GM12878 (cell line): ENCODE measurements at regions not wholly inside any gene's neighbourhood (a gene's known extent, or its start where the extent isn't known, plus 50 kb on each side); places are given as distances from the start of the nearest gene placed in this dataset.

Experiments
- ATAC-seq: fragments of 200-7000 bp; cut with Tn5 transposase; 3 replicates; pipeline ENCODE4 v1.9.1; 2020; ENCODE audit warnings: mild to moderate bottlenecking, moderate library complexity
- BruUV-seq: library from RNA; stranded (reverse); fragments of 400-500 nt; replicated peaks from 2 replicates; lab custom pipeline; 2021; lab: Mats Ljungman, UMichigan
- CTCF ChIA-PET: fragments of 300-600 bp; sonication (Branson Sonifier 250); formaldehyde crosslinking; extraction: SDS; loops from one replicate; lab custom pipeline; 2021; ENCODE audit warnings: inconsistent platforms; lab: Yijun Ruan, JAX
- POLR2A ChIA-PET: fragments of 350-600 bp; formaldehyde crosslinking; extraction: SDS; loops from one replicate; lab custom pipeline; 2021; ENCODE audit warnings: inconsistent platforms; lab: Charles Lee
- RAD21 ChIA-PET: fragments of 300-600 bp; sonication (Branson Sonifier 250); formaldehyde crosslinking; loops from one replicate; lab custom pipeline; 2023; ENCODE audit warnings: antibody characterized with exemption; ENCODE audit not compliant: unreplicated experiment; lab: Charles Lee
- SMC1A ChIA-PET: fragments of 300-600 bp; sonication (Branson Sonifier 250); formaldehyde crosslinking; loops from one replicate; lab custom pipeline; 2023; ENCODE audit not compliant: unreplicated experiment, uncharacterized antibody; lab: Charles Lee
- DNase-seq: peaks from one replicate; pipeline ENCODE4 v3.0.0-alpha.2; 2011; ENCODE audit warnings: low read depth, low spot score
- FAIRE-seq: peaks from 3 replicates; lab custom pipeline; 2011; peaks lifted over from hg19 to GRCh38; lab: Jason Lieb, UNC
- H2AFZ ChIP-seq: 2 replicates; pipeline ENCODE4 v1.6.0; 2011; ENCODE audit warnings: low read depth, low read length, control low read depth; ENCODE audit not compliant: control insufficient read depth
- H3K27ac ChIP-seq: 2 replicates; pipeline ENCODE4 v1.5.1; 2011; ENCODE audit warnings: control low read depth; ENCODE audit not compliant: control insufficient read depth, insufficient read depth
- H3K27me3 ChIP-seq, 2 experiments: replicated peaks in 1 of 2; 2 replicates each; pipeline versions ENCODE4 v1.6.0 to v1.6.1; 2011; ENCODE audit warnings: low read length in 1 of 2; ENCODE audit not compliant: control insufficient read depth in 2 of 2, insufficient read depth in 2 of 2
- H3K36me3 ChIP-seq, 2 experiments: 2 replicates each; pipeline ENCODE4 v1.5.1; 2011; ENCODE audit warnings: low read length in 1 of 2; ENCODE audit not compliant: control insufficient read depth in 2 of 2, insufficient read depth in 2 of 2
- H3K4me1 ChIP-seq: 2 replicates; pipeline ENCODE4 v1.6.1; 2011; ENCODE audit warnings: mild to moderate bottlenecking, low read length, moderate library complexity, mixed read lengths; ENCODE audit not compliant: control insufficient read depth, insufficient read depth
- H3K4me2 ChIP-seq: 2 replicates; pipeline ENCODE4 v1.6.0; 2011; ENCODE audit warnings: control low read depth; ENCODE audit not compliant: control insufficient read depth, insufficient read depth
- H3K4me3 ChIP-seq: fragments of 200-600 bp; sonication (generic); 2 replicates; pipeline ENCODE4 v1.5.1; 2016
- H3K79me2 ChIP-seq: 2 replicates; pipeline ENCODE4 v1.6.0; 2011; ENCODE audit warnings: low read length; ENCODE audit not compliant: control insufficient read depth, insufficient read depth
- H3K9ac ChIP-seq: 2 replicates; pipeline ENCODE4 v1.8.0; 2011; ENCODE audit warnings: low read length, control low read depth, mixed read lengths; ENCODE audit not compliant: control insufficient read depth, insufficient read depth
- H3K9me3 ChIP-seq: replicated peaks from 3 replicates; pipeline ENCODE4 v1.5.1; 2011; ENCODE audit warnings: mild to moderate bottlenecking, low read length; ENCODE audit not compliant: control insufficient read depth, insufficient read depth
- H4K20me1 ChIP-seq: 2 replicates; pipeline ENCODE4 v1.6.0; 2011; ENCODE audit not compliant: control insufficient read depth, insufficient read depth
- BACH1 ChIP-seq: fragments of 450-650 bp; IDR thresholded peaks from 2 replicates; pipeline ENCODE4 v1.6.1; 2017; ENCODE audit warnings: mild to moderate bottlenecking, borderline replicate concordance
- BMI1 ChIP-seq: fragments of 450-650 bp; IDR thresholded peaks from 2 replicates; pipeline ENCODE4 v1.6.1; 2016; ENCODE audit warnings: mild to moderate bottlenecking, moderate library complexity, borderline replicate concordance
- CREB1 ChIP-seq: IDR thresholded peaks from 2 replicates; pipeline ENCODE4 v1.6.1; 2012; ENCODE audit warnings: low read depth, mild to moderate bottlenecking, inconsistent platforms
- GABPA ChIP-seq: IDR thresholded peaks from 2 replicates; pipeline ENCODE4 v1.6.1; 2014; ENCODE audit warnings: antibody characterized with exemption, low read depth, mild to moderate bottlenecking, inconsistent platforms
- IRF4 ChIP-seq: IDR thresholded peaks from 2 replicates; pipeline ENCODE4 v1.6.1; 2011; ENCODE audit warnings: low read depth, low read length
- MYB ChIP-seq: fragments of 150-350 bp; IDR thresholded peaks from 2 replicates; pipeline ENCODE4 v1.6.1; 2014; ENCODE audit warnings: mild to moderate bottlenecking, low read depth, low read length, borderline replicate concordance
- NRF1 ChIP-seq: conservative IDR thresholded peaks from 2 replicates; pipeline ENCODE4 v1.6.1; 2011; ENCODE audit warnings: mild to moderate bottlenecking, low read depth, low read length, improper control_type of control experiment
- PML ChIP-seq: IDR thresholded peaks from 2 replicates; pipeline ENCODE4 v1.6.1; 2012; ENCODE audit warnings: low read length, inconsistent platforms
- POLR2A ChIP-seq: IDR thresholded peaks from 2 replicates; pipeline ENCODE4 v1.6.1; 2011; ENCODE audit warnings: low read depth, mild to moderate bottlenecking, low read length
- POLR2AphosphoS5 ChIP-seq: IDR thresholded peaks from 2 replicates; pipeline ENCODE4 v1.6.1; 2011; ENCODE audit warnings: mild to moderate bottlenecking, low read length, inconsistent platforms
- SMAD5 ChIP-seq: IDR thresholded peaks from 2 replicates; pipeline ENCODE4 v1.6.1; 2016; ENCODE audit warnings: antibody characterized with exemption, low read depth
- SMARCA5 ChIP-seq: fragments of 450-650 bp; IDR thresholded peaks from 2 replicates; pipeline ENCODE4 v1.6.1; 2017; ENCODE audit warnings: mild to moderate bottlenecking
- STAT3 ChIP-seq: IDR thresholded peaks from 2 replicates; pipeline ENCODE4 v1.6.1; 2011; ENCODE audit warnings: low read depth, low read length, improper control_type of control experiment
- TAF1 ChIP-seq: IDR thresholded peaks from 2 replicates; pipeline ENCODE4 v1.6.1; 2011; ENCODE audit warnings: mild to moderate bottlenecking, low read depth, low read length, borderline replicate concordance
- TCF3 ChIP-seq: IDR thresholded peaks from 2 replicates; pipeline ENCODE4 v1.6.1; 2012; ENCODE audit warnings: low read depth, mild to moderate bottlenecking, low read length, borderline replicate concordance; ENCODE audit not compliant: insufficient read depth
- WRNIP1 ChIP-seq: IDR thresholded peaks from 2 replicates; pipeline ENCODE4 v1.6.1; 2011; ENCODE audit warnings: low read depth, low read length, improper control_type of control experiment, borderline replicate concordance
- ZNF217 ChIP-seq: fragments of 450-650 bp; IDR thresholded peaks from 2 replicates; pipeline ENCODE4 v1.6.1; 2017; ENCODE audit warnings: antibody characterized with exemption, mild to moderate bottlenecking
- ZSCAN29 ChIP-seq: fragments of 450-650 bp; IDR thresholded peaks from 2 replicates; pipeline ENCODE4 v1.6.1; 2017; ENCODE audit warnings: mild to moderate bottlenecking, moderate library complexity
- ZZZ3 ChIP-seq: IDR thresholded peaks from 2 replicates; pipeline ENCODE4 v1.6.1; 2011; ENCODE audit warnings: low read depth; ENCODE audit not compliant: control insufficient read depth, insufficient read length
- WGBS: methylation state at CpG from one replicate; pipeline ENCODE4 v1.1.6; 2016; ENCODE audit warnings: low lambda C conversion rate; ENCODE audit not compliant: insufficient replicate concordance, insufficient coverage; ENCODE audit errors: missing lambda C conversion rate; 5-methylcytosine and 5-hydroxymethylcytosine counted together
- in situ Hi-C: fragments of 300-500 bp; cut with MboI; formaldehyde crosslinking; loops from 9 replicates; pipeline ENCODE4 v1.14.3; 2018; ENCODE audit warnings: mixed read lengths
- intact Hi-C: fragments of 100-400 bp; cut with micrococcal nuclease; formaldehyde crosslinking; loops from one replicate; pipeline ENCODE4 v1.14.2; 2022; ENCODE audit not compliant: unreplicated experiment
- TF ChIP-seq, protein P1 (sequence below): fragments of 450-650 bp; conservative IDR thresholded peaks from 2 replicates; pipeline ENCODE4 v1.6.1; 2017; ENCODE audit warnings: mild to moderate bottlenecking, moderate library complexity
- TF ChIP-seq, protein P2 (sequence below): IDR thresholded peaks from 2 replicates; pipeline ENCODE4 v1.6.1; 2012; ENCODE audit warnings: low read depth, low read length, improper control_type of control experiment
- TF ChIP-seq, protein P3 (sequence below): fragments of 450-650 bp; IDR thresholded peaks from 2 replicates; pipeline ENCODE4 v1.6.1; 2016; ENCODE audit warnings: mild to moderate bottlenecking

DNA sequence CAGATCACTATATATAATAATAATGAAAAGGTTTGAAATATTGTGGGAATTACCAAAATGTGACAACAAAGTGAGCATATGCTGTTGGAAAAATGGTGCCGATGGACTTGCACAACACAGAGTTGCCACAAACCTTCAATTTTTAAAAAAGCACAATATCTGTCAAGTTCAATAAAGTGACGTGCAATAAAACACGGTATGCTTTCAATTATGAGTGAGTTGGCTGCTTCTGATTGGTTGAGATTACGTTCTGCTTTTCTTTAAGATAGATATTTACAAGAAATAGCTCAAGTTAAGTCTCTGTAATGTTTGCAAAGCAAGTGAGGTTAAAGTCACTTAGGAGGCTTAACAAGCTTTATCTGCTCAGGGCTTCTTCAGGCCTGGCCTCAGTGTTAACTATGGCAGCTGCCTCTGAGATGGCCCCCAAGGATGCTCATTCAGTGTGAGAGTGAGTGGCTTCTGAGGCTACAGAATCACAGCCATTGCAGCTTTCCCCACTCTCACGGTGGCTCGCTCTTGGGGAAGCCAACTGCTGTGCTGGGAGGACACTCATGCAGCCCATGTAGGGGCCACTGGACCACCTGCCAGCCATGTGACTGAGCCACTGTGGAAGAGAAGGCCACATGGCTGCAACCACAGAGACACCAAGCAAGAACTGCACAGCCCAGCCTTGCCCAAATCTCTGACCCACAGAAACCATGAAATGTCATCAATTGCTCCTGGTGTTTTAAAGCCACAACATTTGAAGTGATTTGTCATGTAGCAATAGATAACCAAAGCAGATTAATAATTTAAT, 78.3 kb upstream of the TMEM72 start (continued):
- TF ChIP-seq, protein P1, sequence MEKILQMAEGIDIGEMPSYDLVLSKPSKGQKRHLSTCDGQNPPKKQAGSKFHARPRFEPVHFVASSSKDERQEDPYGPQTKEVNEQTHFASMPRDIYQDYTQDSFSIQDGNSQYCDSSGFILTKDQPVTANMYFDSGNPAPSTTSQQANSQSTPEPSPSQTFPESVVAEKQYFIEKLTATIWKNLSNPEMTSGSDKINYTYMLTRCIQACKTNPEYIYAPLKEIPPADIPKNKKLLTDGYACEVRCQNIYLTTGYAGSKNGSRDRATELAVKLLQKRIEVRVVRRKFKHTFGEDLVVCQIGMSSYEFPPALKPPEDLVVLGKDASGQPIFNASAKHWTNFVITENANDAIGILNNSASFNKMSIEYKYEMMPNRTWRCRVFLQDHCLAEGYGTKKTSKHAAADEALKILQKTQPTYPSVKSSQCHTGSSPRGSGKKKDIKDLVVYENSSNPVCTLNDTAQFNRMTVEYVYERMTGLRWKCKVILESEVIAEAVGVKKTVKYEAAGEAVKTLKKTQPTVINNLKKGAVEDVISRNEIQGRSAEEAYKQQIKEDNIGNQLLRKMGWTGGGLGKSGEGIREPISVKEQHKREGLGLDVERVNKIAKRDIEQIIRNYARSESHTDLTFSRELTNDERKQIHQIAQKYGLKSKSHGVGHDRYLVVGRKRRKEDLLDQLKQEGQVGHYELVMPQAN, result no peak
- TF ChIP-seq WRNIP1 (no peak), ZNF217 (no peak)

DNA sequence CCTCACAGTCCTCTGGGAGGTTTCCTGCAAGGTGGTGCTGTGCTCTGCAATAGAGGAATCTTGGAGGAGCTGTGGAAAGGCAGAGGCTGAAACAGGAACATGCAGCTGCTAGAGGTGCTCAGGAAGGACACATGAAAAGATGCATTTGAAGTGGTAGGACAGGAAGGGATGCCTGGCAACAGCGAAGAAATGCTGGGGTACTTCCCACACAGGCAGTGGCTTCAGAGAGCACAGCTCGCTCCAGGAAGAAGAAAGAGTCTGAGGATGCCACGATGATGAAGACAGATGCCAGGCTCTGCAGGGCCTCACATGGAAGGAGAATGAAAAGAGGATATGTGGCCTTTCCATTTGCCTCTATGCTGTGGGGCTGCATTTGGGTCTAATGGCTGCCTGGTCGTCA, 77.0 kb upstream of the TMEM72 start:
- Histone ChIP-seq H3K9me3 (no peaks in the 10 kb centered on the region), H3K79me2 (no peaks in the 10 kb centered on the region), H3K4me2 (no peak overlapping the region), H3K4me3 (no peak overlapping the region), H3K27ac (no peak overlapping the region), H3K36me3 (no peaks in the 10 kb centered on the region), H4K20me1 (no peaks in the 10 kb centered on the region), H3K27me3 (0 out of 4 replicates have a peak, but pooled peaks cover 0 to 2% of the 10 kb centered on the region in 2 experiments), H3K9ac (no peak overlapping the region), H3K4me1 (no peaks in the 10 kb centered on the region), H2AFZ (no peak overlapping the region)
- POLR2A ChIA-PET, result no interaction called here
- FAIRE-seq, result no peak
- TF ChIP-seq, protein P2, sequence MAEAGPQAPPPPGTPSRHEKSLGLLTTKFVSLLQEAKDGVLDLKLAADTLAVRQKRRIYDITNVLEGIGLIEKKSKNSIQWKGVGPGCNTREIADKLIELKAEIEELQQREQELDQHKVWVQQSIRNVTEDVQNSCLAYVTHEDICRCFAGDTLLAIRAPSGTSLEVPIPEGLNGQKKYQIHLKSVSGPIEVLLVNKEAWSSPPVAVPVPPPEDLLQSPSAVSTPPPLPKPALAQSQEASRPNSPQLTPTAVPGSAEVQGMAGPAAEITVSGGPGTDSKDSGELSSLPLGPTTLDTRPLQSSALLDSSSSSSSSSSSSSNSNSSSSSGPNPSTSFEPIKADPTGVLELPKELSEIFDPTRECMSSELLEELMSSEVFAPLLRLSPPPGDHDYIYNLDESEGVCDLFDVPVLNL, result no peak
- TF ChIP-seq IRF4 (no peak), WRNIP1 (no peak), STAT3 (no peak), POLR2A (no peak), POLR2AphosphoS5 (no peak), TAF1 (no peak), NRF1 (no peak), ZZZ3 (no peak), BACH1 (no peak), SMAD5 (no peak), SMARCA5 (no peak), CREB1 (no peak), BMI1 (no peak), MYB (no peak), ZSCAN29 (no peak), TCF3 (no peak), GABPA (no peak), PML (no peak)
- TF ChIP-seq, protein P3, sequence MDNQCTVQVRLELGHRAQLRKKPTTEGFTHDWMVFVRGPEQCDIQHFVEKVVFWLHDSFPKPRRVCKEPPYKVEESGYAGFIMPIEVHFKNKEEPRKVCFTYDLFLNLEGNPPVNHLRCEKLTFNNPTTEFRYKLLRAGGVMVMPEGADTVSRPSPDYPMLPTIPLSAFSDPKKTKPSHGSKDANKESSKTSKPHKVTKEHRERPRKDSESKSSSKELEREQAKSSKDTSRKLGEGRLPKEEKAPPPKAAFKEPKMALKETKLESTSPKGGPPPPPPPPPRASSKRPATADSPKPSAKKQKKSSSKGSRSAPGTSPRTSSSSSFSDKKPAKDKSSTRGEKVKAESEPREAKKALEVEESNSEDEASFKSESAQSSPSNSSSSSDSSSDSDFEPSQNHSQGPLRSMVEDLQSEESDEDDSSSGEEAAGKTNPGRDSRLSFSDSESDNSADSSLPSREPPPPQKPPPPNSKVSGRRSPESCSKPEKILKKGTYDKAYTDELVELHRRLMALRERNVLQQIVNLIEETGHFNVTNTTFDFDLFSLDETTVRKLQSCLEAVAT, result no peak
- DNase-seq, result no peak
- RAD21 ChIA-PET, result no interaction called here
- ATAC-seq, result no peak
- in situ Hi-C loops (no loop called here), intact Hi-C loops (no loop called here)
- BruUV-seq, result no TSS peak
- WGBS, result 2% methylated on average over 4 of the region's 4 CpGs
- SMC1A ChIA-PET, result no interaction called here
- CTCF ChIA-PET, result no interaction called here
